Stimulated activated CD4-positive, alpha-beta T cell treated with anti-CD3 and anti-CD28 coated beads, Interleukin-4, amount 100 ng/mL, for 48 hours (primary cell): ENCODE measurements at regions not wholly inside any gene's neighbourhood (a gene's known extent, or its start where the extent isn't known, plus 50 kb on each side); places are given as distances from the start of the nearest gene placed in this dataset.
"Not testable (repeated sequence)": the region's sequence is repeated elsewhere in the genome, so short reads cannot be mapped to it uniquely, and the experiment has no call there.

Experiments used
- DNase-seq, 2 donors: peaks; one replicate each; pipeline ENCODE4 v3.0.0-alpha.2; 2020; ENCODE audit warnings: low read depth in 2 of 2

DNA sequence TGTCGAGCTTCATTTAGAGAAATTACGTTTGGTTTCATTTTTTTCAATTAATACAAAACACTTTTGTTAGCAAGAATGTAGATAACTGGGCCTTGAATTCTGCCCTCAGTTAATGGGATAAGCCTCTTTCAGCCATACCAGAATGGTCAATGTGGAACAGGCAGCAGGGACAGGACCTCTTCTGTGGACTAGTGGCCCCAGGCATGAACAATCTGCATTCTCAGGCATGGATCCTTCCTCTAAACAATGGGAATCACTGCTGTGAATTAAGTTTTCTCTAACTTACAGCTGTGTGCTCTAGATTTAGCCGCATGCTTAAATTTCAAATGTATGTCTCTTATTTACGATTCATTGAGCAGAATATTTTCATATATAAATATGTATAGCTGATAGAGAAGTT lies 237.7 kb upstream of the PRKCQ start:
- no peak for DNase-seq

DNA sequence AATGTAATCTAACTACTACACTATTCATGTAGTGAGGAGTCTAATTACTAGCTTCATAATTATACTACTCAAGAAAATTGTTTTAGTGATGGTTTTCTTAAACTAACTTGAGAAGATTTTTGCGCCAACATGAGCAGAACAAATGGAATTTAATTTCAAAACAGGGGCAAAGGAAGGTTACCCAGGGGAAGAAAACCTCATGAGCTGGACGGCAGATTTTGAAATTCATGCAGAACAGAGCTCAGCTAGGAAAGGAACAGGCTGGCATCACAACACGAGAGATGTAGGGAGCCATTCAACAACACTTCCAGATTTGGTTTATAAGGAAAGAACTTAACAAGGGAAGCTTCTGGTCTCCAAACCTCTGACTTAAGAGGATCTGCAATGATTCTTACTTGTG lies 235.3 kb upstream of the PRKCQ start:
- no peak for DNase-seq

GRCh38 chr10:6813856-6814255 lies 233.8 kb upstream of the PRKCQ start:
- no peak for DNase-seq

GRCh38 chr10:6813306-6813705 lies 233.2 kb upstream of the PRKCQ start:
- DNase-seq = no peak

GRCh38 chr10:6811153-6811552 lies 231.1 kb upstream of the PRKCQ start:
- no peak for DNase-seq

DNA sequence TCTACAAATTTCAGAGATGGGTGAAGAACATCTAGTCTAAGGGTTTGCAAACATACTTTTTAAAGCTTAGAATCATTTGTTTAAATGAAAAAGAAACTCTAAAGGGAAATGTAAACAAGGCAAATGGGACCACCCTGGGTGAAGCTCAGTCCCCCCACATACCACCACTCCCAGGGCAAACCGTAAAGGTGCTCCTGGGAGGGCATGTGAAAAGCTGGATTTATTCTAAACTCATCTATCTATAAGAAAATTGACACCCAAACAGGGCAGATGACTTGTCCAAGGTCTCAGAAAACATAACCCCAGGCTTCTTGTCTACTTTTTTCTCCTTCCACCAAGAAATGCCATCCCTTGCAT lies 223.3 kb upstream of the PRKCQ start:
- no peak for DNase-seq

- no peak for DNase-seq
Observed at GRCh38 chr10:6802759-6803426, 222.8 kb upstream of the PRKCQ start.

DNA sequence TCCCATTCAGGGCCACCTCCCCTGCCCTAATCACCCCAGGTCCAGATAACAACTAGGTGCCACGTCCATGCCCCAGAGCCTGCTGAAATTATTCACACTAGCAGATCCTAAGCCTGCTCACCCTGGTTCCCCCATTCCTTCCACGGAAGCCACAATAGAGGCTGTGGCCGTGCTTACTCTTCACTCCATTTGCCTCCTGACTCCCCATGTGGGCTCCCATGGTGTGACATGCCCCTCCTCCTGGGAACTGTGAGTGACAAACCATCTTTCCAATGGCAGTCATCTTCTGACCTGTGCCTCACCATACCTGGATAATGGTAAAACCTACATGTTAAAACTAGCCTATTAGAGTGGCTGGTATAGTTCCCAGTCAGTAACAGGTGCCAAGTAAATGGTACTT lies 216.2 kb upstream of the PRKCQ start:
- DNase-seq = no peak

DNA sequence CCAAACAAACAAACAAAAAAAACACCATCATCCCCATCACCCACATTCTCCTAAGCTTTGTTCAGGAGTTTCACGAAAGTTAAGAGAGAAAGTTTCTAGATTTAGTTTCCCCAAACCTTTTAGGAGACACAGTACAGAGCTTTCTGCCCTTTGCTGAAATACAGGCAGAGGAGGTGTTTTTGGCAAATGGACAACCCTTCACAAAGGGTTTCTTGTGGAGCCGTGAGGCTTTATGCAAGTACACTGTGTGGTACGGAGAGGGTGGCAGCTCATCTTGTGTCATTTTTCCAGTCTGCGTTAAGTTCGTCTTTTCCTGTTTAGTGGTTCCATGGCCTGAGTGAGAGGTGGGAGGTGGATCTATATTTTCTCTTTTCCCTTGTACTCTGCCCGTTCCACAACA lies 215.5 kb upstream of the PRKCQ start:
- no peak for DNase-seq

- DNase-seq = not testable (repeated sequence)
Observed at GRCh38 chr10:6794841-6795240, 214.8 kb upstream of the PRKCQ start.

DNA sequence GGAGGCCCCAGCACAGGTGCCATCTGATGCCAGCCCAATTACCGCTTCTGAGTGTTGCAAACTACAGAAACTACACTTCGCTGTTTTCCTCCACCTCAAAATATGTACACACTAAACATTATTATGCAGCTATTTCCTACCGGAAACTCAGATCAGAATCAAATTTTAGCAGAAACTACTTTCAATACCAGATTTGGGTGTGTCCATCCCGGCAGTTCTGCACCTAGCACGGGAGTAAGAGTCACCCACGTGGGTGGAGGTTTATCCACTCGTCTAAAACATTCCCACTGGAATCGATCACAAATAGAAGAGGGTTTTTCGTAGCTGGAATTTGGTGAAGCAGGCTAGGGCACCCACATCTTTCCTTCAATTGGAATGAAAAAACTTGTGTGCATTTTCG lies 214.4 kb upstream of the PRKCQ start:
- DNase-seq = no peak

DNA sequence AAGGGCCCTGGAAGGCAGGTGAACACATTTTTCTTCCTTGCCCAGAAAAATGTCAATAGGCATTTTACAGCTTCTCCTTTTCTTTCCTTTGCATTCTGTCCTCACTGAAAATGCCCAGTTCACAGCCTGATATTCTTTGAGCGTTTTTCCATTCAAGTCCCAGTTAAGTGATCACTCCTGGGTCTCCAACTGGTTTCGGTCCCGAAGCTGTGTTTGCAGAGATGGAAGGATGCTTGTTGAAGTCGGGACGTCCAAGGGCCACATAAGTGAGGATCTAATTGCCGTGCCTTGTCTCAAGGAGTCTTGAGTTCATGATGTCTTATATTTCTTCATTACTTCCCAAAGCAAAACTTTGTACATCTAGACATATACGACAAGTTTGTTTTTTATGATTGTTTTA lies 208.7 kb upstream of the PRKCQ start:
- DNase-seq = no peak

DNA sequence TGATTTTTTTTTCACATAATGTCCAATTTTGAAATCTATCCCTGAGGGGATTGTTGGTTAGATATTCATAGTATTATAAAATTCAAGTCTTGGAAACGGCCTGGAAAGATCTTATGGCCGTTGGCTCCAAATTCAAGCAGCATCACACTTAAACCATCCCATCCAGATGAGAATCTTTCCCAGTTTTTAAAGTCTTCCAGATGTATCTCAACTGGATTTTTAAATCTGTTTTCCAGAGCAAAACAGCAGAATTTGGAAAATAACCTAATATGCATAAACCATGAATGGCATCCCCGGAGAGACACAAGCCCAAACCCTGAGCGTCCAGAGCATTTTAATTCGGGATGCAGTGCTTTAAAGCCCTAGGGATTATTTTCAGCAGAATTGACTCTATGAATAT lies 208.2 kb upstream of the PRKCQ start:
- no peak for DNase-seq

DNA sequence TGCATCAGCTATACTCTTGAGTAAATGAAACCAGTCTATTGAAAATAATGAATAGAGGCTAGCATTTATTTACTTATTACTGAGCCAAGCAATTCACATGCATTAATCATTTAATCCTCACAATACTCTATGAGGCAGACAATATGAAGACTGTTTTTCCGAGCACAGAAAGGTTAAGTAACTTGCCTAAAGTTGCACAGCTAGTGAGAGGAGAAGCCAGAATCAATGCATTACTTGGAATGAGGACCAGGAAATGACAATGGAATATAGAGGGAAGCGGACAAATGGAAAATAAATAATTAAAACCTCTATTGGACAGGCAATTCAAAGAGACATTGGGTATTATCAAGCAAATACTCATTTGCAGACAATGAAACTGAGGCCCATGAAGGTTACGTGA lies 207.6 kb upstream of the PRKCQ start:
- DNase-seq = no peak

DNA sequence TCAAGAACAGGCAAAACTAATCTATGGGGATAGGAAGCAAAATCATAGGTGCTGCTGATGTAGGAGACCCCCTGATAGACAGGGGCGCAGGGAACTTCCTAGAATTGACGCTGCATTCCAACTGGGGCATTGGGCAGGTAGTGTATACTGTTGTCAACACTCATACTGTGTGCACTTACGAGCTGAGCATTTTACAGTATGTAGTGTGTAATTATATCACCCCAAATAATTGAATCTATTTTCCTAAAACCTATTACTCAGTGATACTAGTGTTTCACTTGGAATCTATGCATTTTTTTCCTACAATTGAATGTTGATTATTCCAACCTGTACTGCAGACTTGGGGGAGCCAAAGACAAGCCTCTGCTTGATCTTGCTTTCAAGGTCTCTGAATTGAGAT lies 207.0 kb upstream of the PRKCQ start:
- DNase-seq = no peak

GRCh38 chr10:6786579-6787031 lies 206.5 kb upstream of the PRKCQ start:
- no peak for DNase-seq

- DNase-seq = not testable (repeated sequence)
Observed at GRCh38 chr10:6784429-6784828, 204.4 kb upstream of the PRKCQ start.

DNA sequence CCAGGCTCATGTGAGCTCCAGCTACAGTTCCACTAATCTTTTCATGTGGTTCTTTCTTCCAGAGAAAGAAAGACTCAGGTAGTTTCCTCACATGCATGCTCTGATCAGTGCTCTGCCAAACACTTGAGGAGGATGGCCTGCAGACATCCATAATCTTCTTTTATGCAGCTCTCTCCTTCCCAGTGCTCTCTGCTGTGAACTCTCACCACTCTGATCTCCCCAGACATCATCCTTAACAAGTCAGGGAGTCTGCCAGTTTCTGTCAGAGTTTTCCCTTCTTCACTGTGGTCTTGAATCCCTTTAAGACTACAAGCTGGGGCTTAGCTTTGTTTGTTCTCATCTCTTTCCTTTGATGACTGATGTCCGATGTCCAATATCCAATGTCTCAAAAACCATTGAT lies 203.4 kb upstream of the PRKCQ start:
- DNase-seq = no peak

GRCh38 chr10:6782378-6782777 lies 202.3 kb upstream of the PRKCQ start:
- no peak for DNase-seq

DNA sequence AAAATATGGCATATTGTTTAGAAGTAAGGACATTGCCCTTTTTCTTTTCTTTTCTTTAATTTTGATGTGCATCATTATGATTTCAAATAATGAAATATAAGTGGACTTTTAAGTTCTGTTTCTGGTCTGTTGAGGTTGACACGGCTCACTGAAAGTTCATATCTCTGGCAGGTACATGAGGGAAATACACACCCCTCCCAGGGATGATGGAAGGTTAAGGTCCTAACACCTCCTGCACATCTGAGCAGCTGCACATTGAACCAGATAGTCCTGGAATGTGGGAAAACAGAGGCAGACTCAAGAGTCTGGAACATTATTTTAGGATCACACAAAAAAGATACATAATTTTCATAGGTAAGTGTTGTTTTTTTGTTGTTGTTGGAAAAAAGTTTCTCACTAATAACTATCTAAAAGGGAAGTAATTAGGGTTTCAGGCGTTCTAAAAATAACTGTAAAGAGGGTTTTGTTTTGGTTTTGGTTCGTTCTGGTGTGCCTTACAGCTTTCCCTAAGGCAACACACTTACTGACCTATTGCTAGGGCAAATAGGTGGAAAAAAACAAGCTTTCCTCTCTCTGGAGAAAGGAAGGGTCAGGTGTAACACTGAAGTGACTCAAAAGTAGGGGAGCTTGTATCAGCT lies 201.2 kb upstream of the PRKCQ start:
- no peak for DNase-seq

GRCh38 chr10:6780008-6780677 lies 200.1 kb upstream of the PRKCQ start:
- DNase-seq = no peak

GRCh38 chr10:6778992-6779701 lies 199.1 kb upstream of the PRKCQ start:
- DNase-seq = no peak

DNA sequence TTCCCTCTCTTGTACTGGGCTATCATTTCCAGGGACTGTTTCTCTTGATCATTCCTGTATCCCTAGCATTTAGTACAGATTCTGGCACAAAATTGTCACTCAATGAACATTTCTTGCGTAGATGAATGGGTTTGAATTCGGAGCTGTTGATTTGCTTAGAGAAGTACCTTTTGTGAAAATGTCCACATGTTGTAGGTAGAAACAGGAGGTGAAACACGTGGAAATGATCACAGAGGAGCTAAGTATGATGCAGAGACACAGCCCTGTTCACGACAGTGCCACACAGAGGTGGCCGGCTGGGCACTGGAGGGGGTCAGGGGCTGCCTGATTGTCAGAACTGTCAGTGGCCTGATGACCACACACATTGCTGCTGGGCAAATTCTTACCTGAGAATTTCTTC lies 196.1 kb upstream of the PRKCQ start:
- no peak for DNase-seq
